KMS-11 (cell line): ENCODE measurements at regions not wholly inside any gene's neighbourhood (a gene's known extent, or its start where the extent isn't known, plus 50 kb on each side); places are given as distances from the start of the nearest gene placed in this dataset.
"Not testable (repeated sequence)": the region's sequence is repeated elsewhere in the genome, so short reads cannot be mapped to it uniquely, and the experiment has no call there.

Experiments
- H2AFZ ChIP-seq: fragments of 200-600 bp; sonication (generic); 2 replicates; pipeline ENCODE4 v1.6.1; 2016; ENCODE audit warnings: antibody characterized with exemption, mixed run types, low read depth
- H3K27ac ChIP-seq: fragments of 200-600 bp; sonication (generic); 2 replicates; pipeline ENCODE4 v1.6.1; 2016; ENCODE audit warnings: mild to moderate bottlenecking, mixed run types
- H3K27me3 ChIP-seq: fragments of 200-600 bp; sonication (generic); 2 replicates; pipeline ENCODE4 v1.6.1; 2017; ENCODE audit warnings: mild to moderate bottlenecking, low read depth, mixed run types, moderate library complexity; ENCODE audit not compliant: insufficient read depth
- H3K36me3 ChIP-seq: fragments of 200-600 bp; sonication (generic); 2 replicates; pipeline ENCODE4 v1.6.1; 2017; ENCODE audit warnings: mild to moderate bottlenecking, mixed run types; ENCODE audit not compliant: insufficient read depth
- H3K4me1 ChIP-seq: fragments of 200-600 bp; sonication (generic); 2 replicates; pipeline ENCODE4 v1.6.1; 2016; ENCODE audit warnings: mild to moderate bottlenecking, low read depth, mixed run types; ENCODE audit not compliant: poor library complexity, severe bottlenecking
- H3K4me2 ChIP-seq: fragments of 200-600 bp; sonication (generic); 2 replicates; pipeline ENCODE4 v1.7.0; 2016; ENCODE audit warnings: mild to moderate bottlenecking, mixed run types
- H3K4me3 ChIP-seq: fragments of 200-600 bp; sonication (generic); IDR thresholded peaks from 2 replicates; pipeline ENCODE4 v1.6.1; 2017; ENCODE audit warnings: low read depth, low read length, mixed read lengths; ENCODE audit not compliant: insufficient read depth
- H3K79me2 ChIP-seq: fragments of 200-600 bp; sonication (generic); 2 replicates; pipeline ENCODE4 v1.6.1; 2016; ENCODE audit warnings: low read depth, mixed run types; ENCODE audit not compliant: insufficient read depth
- H3K9ac ChIP-seq: fragments of 200-600 bp; sonication (generic); 2 replicates; pipeline ENCODE4 v1.6.1; 2016; ENCODE audit warnings: mild to moderate bottlenecking, mixed run types
- H4K20me1 ChIP-seq: fragments of 200-600 bp; sonication (generic); 2 replicates; pipeline ENCODE4 v1.6.1; 2016; ENCODE audit warnings: mild to moderate bottlenecking, mixed run types; ENCODE audit not compliant: insufficient read depth
- CTCF ChIP-seq: fragments of 200-600 bp; sonication (generic); conservative IDR thresholded peaks from 2 replicates; pipeline ENCODE4 v1.6.1; 2017; ENCODE audit warnings: low read depth, mild to moderate bottlenecking, antibody characterized with exemption, low read length, moderate library complexity, mixed read lengths

GRCh38 chr11:69205743-69206612 is 50.2 kb downstream of the SMIM38 start:
- no peak overlapping the region for H3K27ac ChIP-seq
- no peaks in the 10 kb centered on the region for H3K79me2 ChIP-seq
- no peaks in the 10 kb centered on the region for H3K4me1 ChIP-seq
- no peak overlapping the region for H2AFZ ChIP-seq
- TF ChIP-seq CTCF, result no peak
- no peak overlapping the region for H3K4me2 ChIP-seq
- H3K27me3 ChIP-seq, result peaks cover 40% of the 10 kb centered on the region; the same call in 1 of the 2 replicates
- no peak overlapping the region for H3K4me3 ChIP-seq
- H3K36me3 ChIP-seq, result no peaks in the 10 kb centered on the region
- H4K20me1 ChIP-seq, result no peaks in the 10 kb centered on the region
- no peak overlapping the region for H3K9ac ChIP-seq

GRCh38 chr11:69206613-69206965 is 50.9 kb downstream of the SMIM38 start:
- H3K4me2 ChIP-seq, H3K9ac ChIP-seq, H3K36me3 ChIP-seq, H2AFZ ChIP-seq, H3K4me1 ChIP-seq, H3K4me3 ChIP-seq, H4K20me1 ChIP-seq, H3K79me2 ChIP-seq, H3K27ac ChIP-seq: not testable (repeated sequence)
- H3K27me3 ChIP-seq, result peaks cover 45% of the 10 kb centered on the region; the same call in 1 of the 2 replicates

- Histone ChIP-seq H3K36me3 (no peaks in the 10 kb centered on the region), H3K4me2 (no peak overlapping the region), H3K79me2 (no peaks in the 10 kb centered on the region), H3K27me3 (peaks cover 45% of the 10 kb centered on the region; the same call in 1 of the 2 replicates), H2AFZ (no peak overlapping the region), H3K4me3 (no peak overlapping the region), H4K20me1 (no peaks in the 10 kb centered on the region), H3K4me1 (no peaks in the 10 kb centered on the region), H3K27ac (no peak overlapping the region), H3K9ac (no peak overlapping the region)
- TF ChIP-seq CTCF, result no peak
Measured at GRCh38 chr11:69207165-69207889, 51.6 kb downstream of the SMIM38 start.

- no peak overlapping the region for H3K27ac ChIP-seq
- H3K4me2 ChIP-seq, result no peak overlapping the region
- H3K4me3 ChIP-seq, result no peak overlapping the region
Measured at GRCh38 chr11:69208190-69209037, 52.7 kb downstream of the SMIM38 start.

More at GRCh38 chr11:69208190-69209037, 52.7 kb downstream of the SMIM38 start:
- no peaks in the 10 kb centered on the region for H3K79me2 ChIP-seq
- no peak overlapping the region for H3K9ac ChIP-seq
- H3K4me1 ChIP-seq, result no peaks in the 10 kb centered on the region
- H4K20me1 ChIP-seq, result no peaks in the 10 kb centered on the region
- TF ChIP-seq CTCF, result no peak
- no peaks in the 10 kb centered on the region for H3K36me3 ChIP-seq
- H2AFZ ChIP-seq, result no peak overlapping the region
- peaks cover 38% of the 10 kb centered on the region; the same call in 1 of the 2 replicates for H3K27me3 ChIP-seq
